ENCODE measurements at regions not wholly inside any gene's neighbourhood (a gene's known extent, or its start where the extent isn't known, plus 50 kb on each side); places are given as distances from the start of the nearest gene placed in this dataset.

DNA sequence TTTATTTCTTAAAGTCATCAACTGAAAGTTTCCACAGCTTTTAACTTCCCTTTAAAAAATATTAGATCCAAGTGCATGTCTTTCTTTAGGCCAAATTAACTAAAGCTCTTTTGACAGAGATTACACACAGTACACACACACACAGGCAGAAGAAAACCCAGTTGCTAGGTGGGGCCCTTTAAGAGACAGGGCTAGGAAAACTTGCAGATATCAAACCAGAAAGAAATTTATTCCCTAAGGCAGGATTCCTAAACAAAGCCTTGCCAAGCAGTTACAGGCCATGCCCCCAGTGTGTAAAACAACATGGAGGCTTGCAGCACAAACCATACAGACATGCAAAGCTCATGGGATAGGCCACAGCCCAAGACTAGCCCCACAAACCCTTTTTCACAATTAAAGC lies 123.4 kb downstream of the FSCB start:
- TF ChIP-seq POLR2A (IDR thresholded peaks at IDR 0.05; ENCODE audit: low read length): no peak
- TF ChIP-seq CHD4 (IDR thresholded peaks at IDR 0.05; ENCODE audit: borderline replicate concordance): no peak
- TF ChIP-seq, protein P1, sequence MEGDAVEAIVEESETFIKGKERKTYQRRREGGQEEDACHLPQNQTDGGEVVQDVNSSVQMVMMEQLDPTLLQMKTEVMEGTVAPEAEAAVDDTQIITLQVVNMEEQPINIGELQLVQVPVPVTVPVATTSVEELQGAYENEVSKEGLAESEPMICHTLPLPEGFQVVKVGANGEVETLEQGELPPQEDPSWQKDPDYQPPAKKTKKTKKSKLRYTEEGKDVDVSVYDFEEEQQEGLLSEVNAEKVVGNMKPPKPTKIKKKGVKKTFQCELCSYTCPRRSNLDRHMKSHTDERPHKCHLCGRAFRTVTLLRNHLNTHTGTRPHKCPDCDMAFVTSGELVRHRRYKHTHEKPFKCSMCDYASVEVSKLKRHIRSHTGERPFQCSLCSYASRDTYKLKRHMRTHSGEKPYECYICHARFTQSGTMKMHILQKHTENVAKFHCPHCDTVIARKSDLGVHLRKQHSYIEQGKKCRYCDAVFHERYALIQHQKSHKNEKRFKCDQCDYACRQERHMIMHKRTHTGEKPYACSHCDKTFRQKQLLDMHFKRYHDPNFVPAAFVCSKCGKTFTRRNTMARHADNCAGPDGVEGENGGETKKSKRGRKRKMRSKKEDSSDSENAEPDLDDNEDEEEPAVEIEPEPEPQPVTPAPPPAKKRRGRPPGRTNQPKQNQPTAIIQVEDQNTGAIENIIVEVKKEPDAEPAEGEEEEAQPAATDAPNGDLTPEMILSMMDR (IDR thresholded peaks at IDR 0.05): no peak
- TF ChIP-seq ZFP36 (IDR thresholded peaks at IDR 0.05; ENCODE audit: borderline replicate concordance, partially characterized antibody): no peak
- TF ChIP-seq, protein P2, sequence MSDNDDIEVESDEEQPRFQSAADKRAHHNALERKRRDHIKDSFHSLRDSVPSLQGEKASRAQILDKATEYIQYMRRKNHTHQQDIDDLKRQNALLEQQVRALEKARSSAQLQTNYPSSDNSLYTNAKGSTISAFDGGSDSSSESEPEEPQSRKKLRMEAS (IDR thresholded peaks at IDR 0.05): no peak
- TF ChIP-seq, protein P3, sequence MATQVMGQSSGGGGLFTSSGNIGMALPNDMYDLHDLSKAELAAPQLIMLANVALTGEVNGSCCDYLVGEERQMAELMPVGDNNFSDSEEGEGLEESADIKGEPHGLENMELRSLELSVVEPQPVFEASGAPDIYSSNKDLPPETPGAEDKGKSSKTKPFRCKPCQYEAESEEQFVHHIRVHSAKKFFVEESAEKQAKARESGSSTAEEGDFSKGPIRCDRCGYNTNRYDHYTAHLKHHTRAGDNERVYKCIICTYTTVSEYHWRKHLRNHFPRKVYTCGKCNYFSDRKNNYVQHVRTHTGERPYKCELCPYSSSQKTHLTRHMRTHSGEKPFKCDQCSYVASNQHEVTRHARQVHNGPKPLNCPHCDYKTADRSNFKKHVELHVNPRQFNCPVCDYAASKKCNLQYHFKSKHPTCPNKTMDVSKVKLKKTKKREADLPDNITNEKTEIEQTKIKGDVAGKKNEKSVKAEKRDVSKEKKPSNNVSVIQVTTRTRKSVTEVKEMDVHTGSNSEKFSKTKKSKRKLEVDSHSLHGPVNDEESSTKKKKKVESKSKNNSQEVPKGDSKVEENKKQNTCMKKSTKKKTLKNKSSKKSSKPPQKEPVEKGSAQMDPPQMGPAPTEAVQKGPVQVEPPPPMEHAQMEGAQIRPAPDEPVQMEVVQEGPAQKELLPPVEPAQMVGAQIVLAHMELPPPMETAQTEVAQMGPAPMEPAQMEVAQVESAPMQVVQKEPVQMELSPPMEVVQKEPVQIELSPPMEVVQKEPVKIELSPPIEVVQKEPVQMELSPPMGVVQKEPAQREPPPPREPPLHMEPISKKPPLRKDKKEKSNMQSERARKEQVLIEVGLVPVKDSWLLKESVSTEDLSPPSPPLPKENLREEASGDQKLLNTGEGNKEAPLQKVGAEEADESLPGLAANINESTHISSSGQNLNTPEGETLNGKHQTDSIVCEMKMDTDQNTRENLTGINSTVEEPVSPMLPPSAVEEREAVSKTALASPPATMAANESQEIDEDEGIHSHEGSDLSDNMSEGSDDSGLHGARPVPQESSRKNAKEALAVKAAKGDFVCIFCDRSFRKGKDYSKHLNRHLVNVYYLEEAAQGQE (IDR thresholded peaks at IDR 0.05): no peak
